ENCODE measurements at regions not wholly inside any gene's neighbourhood (a gene's known extent, or its start where the extent isn't known, plus 50 kb on each side); places are given as distances from the start of the nearest gene placed in this dataset.

DNA sequence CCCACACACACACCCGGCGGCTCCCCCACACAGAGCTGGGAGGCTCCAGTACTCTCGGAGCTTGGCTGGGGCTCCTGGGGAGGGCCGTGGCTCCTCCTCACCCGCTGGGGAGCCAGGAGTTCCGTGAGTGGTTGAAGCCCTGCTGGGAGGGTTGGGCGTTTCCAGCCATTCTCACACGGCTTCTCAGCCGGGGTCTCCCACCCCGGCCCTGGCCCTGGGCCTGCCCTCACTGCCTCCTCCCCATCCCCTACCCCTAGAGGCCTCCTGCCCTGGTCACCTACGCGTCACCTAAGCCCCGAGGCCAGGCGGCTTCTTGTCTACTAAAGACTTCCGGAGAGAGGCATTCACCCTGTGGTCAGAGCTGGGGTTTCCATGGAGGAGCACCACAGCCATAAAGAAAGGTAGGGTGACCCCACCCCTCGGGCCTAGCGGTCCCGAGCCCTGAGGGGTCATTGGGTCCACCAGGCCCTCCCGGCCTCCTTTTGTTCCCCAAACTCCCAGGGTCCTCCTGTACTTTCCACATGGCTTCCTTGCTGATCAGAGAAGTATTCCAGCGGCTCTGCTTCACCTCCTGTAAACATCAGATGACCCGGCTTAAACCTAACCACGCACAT is 99.3 kb downstream of the TTLL2 start:
- ChIA-PET POLR2A (no interaction called here), CTCF (no interaction called here)
- Histone ChIP-seq H3K27ac (no peak overlapping the region), H3K4me3 (no peak overlapping the region), H3K4me1 (no peaks in the 10 kb centered on the region), H3K9me3 (no peaks in the 10 kb centered on the region), H3K4me2 (no peak overlapping the region)
- DNase-seq (ENCODE audit: low read depth in 1 of 2, low spot score in 1 of 2) (no peak), ATAC-seq (no peak), FAIRE-seq (no peak)
- no peak for TF ChIP-seq SREBF2 (IDR thresholded peaks at IDR 0.05)
- TF ChIP-seq KDM1A (IDR thresholded peaks at IDR 0.05; ENCODE audit: low read depth): no peak
- TF ChIP-seq POLR2A (IDR thresholded peaks at IDR 0.05; ENCODE audit: low read length): no peak
- no peak for TF ChIP-seq CBX8 (IDR thresholded peaks at IDR 0.05)
- 86% methylated on average over 11 of the region's 22 CpGs for WGBS (ENCODE audit: missing lambda C conversion rate)

DNA sequence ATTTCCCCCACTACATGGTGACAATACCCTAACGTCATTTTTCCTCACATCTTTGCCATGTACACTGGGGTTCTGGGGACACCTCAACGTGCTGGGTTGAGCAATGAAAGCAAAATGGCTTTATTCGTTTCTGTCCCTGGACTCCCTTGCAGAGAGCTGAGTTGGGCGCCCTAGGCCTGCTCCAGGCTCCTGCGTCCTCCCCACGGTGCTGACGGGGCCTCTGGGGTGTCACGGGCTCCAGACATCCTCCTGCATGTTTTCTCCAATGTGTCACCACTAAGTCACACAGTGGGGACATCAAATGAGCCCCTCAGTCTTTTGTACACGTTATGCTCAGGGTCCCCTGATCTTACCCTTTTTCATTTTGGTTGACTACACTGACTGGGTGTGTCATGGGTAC is 99.8 kb downstream of the TTLL2 start:
- WGBS (ENCODE audit: missing lambda C conversion rate): 81% methylated on average over 9 of the region's 9 CpGs
- CTCF ChIA-PET: no interaction called here

DNA sequence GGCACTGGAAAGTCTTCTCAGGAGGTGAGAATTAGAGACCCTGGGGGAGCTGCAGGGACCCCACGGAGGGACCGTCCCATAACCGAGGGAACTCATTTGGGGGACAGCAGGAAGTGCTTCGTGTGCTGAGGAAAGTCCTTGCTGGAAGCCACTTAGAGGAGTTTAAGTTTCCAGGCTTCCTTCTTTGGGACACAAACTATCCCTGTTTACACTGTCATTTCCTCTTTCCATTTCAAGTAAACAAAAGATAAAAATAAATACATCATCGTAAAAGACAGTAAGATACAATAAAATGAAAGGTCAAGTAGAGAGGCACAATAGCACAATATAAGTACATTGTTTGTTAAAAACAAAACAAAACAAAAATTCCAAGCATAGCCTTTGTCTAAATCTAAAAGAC is 101.2 kb downstream of the TTLL2 start:
- DNase-seq (ENCODE audit: low read depth in 1 of 2, low spot score in 1 of 2) (no peak), FAIRE-seq (no peak), ATAC-seq (no peak)
- no peak overlapping the region for H3K4me3 ChIP-seq
- no peak overlapping the region for H3K4me2 ChIP-seq
- no peaks in the 10 kb centered on the region for H3K4me1 ChIP-seq
- ChIA-PET CTCF (no interaction called here), POLR2A (no interaction called here)
- no peaks in the 10 kb centered on the region for H3K9me3 ChIP-seq
- no peak overlapping the region for H3K27ac ChIP-seq
- 26% methylated on average over 5 of the region's 5 CpGs for WGBS (ENCODE audit: missing lambda C conversion rate)
- TF ChIP-seq POLR2AphosphoS2 (conservative IDR thresholded peaks at IDR 0.05; ENCODE audit: low read length): no peak
- TF ChIP-seq CBX8 (IDR thresholded peaks at IDR 0.05): no peak
- TF ChIP-seq ZNF302 (CRISPR knock-in tag; IDR thresholded peaks at IDR 0.05): no peak
- no peak for TF ChIP-seq PHF8 (IDR thresholded peaks at IDR 0.05; ENCODE audit: borderline replicate concordance, low read depth)
- TF ChIP-seq SREBF2 (IDR thresholded peaks at IDR 0.05): no peak
- no peak for TF ChIP-seq CBX2 (IDR thresholded peaks at IDR 0.05; ENCODE audit: borderline replicate concordance, low read depth)
- no peak for TF ChIP-seq MAZ (IDR thresholded peaks at IDR 0.05; ENCODE audit: borderline replicate concordance, low read depth, low read length)
- no peak for TF ChIP-seq RARB (CRISPR knock-in tag; IDR thresholded peaks at IDR 0.05)
- TF ChIP-seq FOSL2 (IDR thresholded peaks at IDR 0.05): no peak
- TF ChIP-seq FOSL2 (CRISPR knock-in tag; IDR thresholded peaks at IDR 0.05): no peak
- TF ChIP-seq, protein P1, sequence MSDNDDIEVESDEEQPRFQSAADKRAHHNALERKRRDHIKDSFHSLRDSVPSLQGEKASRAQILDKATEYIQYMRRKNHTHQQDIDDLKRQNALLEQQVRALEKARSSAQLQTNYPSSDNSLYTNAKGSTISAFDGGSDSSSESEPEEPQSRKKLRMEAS (IDR thresholded peaks at IDR 0.05): no peak
- no peak for TF ChIP-seq HEYL (CRISPR knock-in tag; IDR thresholded peaks at IDR 0.05)
- TF ChIP-seq, protein P2, sequence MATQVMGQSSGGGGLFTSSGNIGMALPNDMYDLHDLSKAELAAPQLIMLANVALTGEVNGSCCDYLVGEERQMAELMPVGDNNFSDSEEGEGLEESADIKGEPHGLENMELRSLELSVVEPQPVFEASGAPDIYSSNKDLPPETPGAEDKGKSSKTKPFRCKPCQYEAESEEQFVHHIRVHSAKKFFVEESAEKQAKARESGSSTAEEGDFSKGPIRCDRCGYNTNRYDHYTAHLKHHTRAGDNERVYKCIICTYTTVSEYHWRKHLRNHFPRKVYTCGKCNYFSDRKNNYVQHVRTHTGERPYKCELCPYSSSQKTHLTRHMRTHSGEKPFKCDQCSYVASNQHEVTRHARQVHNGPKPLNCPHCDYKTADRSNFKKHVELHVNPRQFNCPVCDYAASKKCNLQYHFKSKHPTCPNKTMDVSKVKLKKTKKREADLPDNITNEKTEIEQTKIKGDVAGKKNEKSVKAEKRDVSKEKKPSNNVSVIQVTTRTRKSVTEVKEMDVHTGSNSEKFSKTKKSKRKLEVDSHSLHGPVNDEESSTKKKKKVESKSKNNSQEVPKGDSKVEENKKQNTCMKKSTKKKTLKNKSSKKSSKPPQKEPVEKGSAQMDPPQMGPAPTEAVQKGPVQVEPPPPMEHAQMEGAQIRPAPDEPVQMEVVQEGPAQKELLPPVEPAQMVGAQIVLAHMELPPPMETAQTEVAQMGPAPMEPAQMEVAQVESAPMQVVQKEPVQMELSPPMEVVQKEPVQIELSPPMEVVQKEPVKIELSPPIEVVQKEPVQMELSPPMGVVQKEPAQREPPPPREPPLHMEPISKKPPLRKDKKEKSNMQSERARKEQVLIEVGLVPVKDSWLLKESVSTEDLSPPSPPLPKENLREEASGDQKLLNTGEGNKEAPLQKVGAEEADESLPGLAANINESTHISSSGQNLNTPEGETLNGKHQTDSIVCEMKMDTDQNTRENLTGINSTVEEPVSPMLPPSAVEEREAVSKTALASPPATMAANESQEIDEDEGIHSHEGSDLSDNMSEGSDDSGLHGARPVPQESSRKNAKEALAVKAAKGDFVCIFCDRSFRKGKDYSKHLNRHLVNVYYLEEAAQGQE (IDR thresholded peaks at IDR 0.05): no peak
- no peak for TF ChIP-seq EP300 (IDR thresholded peaks at IDR 0.05)
- TF ChIP-seq, protein P3, sequence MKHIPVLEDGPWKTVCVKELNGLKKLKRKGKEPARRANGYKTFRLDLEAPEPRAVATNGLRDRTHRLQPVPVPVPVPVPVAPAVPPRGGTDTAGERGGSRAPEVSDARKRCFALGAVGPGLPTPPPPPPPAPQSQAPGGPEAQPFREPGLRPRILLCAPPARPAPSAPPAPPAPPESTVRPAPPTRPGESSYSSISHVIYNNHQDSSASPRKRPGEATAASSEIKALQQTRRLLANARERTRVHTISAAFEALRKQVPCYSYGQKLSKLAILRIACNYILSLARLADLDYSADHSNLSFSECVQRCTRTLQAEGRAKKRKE (CRISPR knock-in tag; IDR thresholded peaks at IDR 0.05; ENCODE audit: low read depth): no peak
- TF ChIP-seq ZC3H11A (IDR thresholded peaks at IDR 0.05): no peak
- TF ChIP-seq, protein P4, sequence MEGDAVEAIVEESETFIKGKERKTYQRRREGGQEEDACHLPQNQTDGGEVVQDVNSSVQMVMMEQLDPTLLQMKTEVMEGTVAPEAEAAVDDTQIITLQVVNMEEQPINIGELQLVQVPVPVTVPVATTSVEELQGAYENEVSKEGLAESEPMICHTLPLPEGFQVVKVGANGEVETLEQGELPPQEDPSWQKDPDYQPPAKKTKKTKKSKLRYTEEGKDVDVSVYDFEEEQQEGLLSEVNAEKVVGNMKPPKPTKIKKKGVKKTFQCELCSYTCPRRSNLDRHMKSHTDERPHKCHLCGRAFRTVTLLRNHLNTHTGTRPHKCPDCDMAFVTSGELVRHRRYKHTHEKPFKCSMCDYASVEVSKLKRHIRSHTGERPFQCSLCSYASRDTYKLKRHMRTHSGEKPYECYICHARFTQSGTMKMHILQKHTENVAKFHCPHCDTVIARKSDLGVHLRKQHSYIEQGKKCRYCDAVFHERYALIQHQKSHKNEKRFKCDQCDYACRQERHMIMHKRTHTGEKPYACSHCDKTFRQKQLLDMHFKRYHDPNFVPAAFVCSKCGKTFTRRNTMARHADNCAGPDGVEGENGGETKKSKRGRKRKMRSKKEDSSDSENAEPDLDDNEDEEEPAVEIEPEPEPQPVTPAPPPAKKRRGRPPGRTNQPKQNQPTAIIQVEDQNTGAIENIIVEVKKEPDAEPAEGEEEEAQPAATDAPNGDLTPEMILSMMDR (IDR thresholded peaks at IDR 0.05): no peak
- no peak for TF ChIP-seq TP53 (CRISPR knock-in tag; IDR thresholded peaks at IDR 0.05)
- TF ChIP-seq NFE2L2 (conservative IDR thresholded peaks at IDR 0.05; ENCODE audit: low read length): no peak

More for the DNA sequence above, 99.8 kb downstream of the TTLL2 start:
- FAIRE-seq: no peak
- TF ChIP-seq RARB (CRISPR knock-in tag; IDR thresholded peaks at IDR 0.05) (no peak), MAFK (IDR thresholded peaks at IDR 0.05; ENCODE audit: partially characterized antibody) (no peak), SMC3 (IDR thresholded peaks at IDR 0.05) (no peak), EHF (CRISPR knock-in tag; IDR thresholded peaks at IDR 0.05) (no peak), MYC (IDR thresholded peaks at IDR 0.05; ENCODE audit: borderline replicate concordance, low read length) (no peak), PHF8 (IDR thresholded peaks at IDR 0.05; ENCODE audit: borderline replicate concordance, low read depth) (no peak), EP300 (IDR thresholded peaks at IDR 0.05) (no peak), CHD2 (IDR thresholded peaks at IDR 0.05; ENCODE audit: low read length, partially characterized antibody) (no peak), POLR2AphosphoS2 (conservative IDR thresholded peaks at IDR 0.05; ENCODE audit: low read length) (no peak), BHLHE40 (IDR thresholded peaks at IDR 0.05; ENCODE audit: low read depth, low read length) (no peak), KDM5A (IDR thresholded peaks at IDR 0.05) (no peak), MAZ (IDR thresholded peaks at IDR 0.05; ENCODE audit: borderline replicate concordance, low read depth, low read length) (no peak), HOXA7 (CRISPR knock-in tag; IDR thresholded peaks at IDR 0.05) (no peak), HOXB5 (CRISPR knock-in tag; IDR thresholded peaks at IDR 0.05) (no peak), SREBF2 (IDR thresholded peaks at IDR 0.05) (no peak), RCOR1 (IDR thresholded peaks at IDR 0.05; ENCODE audit: low read depth, low read length) (no peak), ESRRA (IDR thresholded peaks at IDR 0.05; ENCODE audit: borderline replicate concordance, low read length) (no peak)
- TF ChIP-seq, protein P5, sequence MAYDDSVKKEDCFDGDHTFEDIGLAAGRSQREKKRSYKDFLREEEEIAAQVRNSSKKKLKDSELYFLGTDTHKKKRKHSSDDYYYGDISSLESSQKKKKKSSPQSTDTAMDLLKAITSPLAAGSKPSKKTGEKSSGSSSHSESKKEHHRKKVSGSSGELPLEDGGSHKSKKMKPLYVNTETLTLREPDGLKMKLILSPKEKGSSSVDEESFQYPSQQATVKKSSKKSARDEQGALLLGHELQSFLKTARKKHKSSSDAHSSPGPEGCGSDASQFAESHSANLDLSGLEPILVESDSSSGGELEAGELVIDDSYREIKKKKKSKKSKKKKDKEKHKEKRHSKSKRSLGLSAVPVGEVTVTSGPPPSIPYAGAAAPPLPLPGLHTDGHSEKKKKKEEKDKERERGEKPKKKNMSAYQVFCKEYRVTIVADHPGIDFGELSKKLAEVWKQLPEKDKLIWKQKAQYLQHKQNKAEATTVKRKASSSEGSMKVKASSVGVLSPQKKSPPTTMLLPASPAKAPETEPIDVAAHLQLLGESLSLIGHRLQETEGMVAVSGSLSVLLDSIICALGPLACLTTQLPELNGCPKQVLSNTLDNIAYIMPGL (CRISPR knock-in tag; IDR thresholded peaks at IDR 0.05; ENCODE audit: borderline replicate concordance): no peak
- H3K9me3 ChIP-seq: no peaks in the 10 kb centered on the region
- H3K27ac ChIP-seq: no peak overlapping the region
- DNase-seq (ENCODE audit: low read depth in 1 of 2, low spot score in 1 of 2): no peak
- no peak overlapping the region for H3K4me3 ChIP-seq
- ATAC-seq: no peak
- POLR2A ChIA-PET: no interaction called here
- no peaks in the 10 kb centered on the region for H3K4me1 ChIP-seq
- H3K4me2 ChIP-seq: no peak overlapping the region

Data from A549 (cell line).